ENCODE measurements at regions not wholly inside any gene's neighbourhood (a gene's known extent, or its start where the extent isn't known, plus 50 kb on each side); places are given as distances from the start of the nearest gene placed in this dataset.

- no peak for DNase-seq (ENCODE audit: low read depth)
Observed at GRCh38 chr10:60466267-60467201, 76.9 kb upstream of the ANK3 start.

- DNase-seq (ENCODE audit: low read depth), result no peak
Observed at GRCh38 chr10:60465801-60466200, 76.1 kb upstream of the ANK3 start.

GRCh38 chr10:60464659-60465058 lies 75.0 kb upstream of the ANK3 start:
- DNase-seq (ENCODE audit: low read depth), result no peak

GRCh38 chr10:60463746-60464145 lies 74.1 kb upstream of the ANK3 start:
- no peak for DNase-seq (ENCODE audit: low read depth)

- DNase-seq (ENCODE audit: low read depth), result no peak
Observed at GRCh38 chr10:60461688-60462087, 72.0 kb upstream of the ANK3 start.

- DNase-seq (ENCODE audit: low read depth), result no peak
Observed at GRCh38 chr10:60459701-60460457, 70.2 kb upstream of the ANK3 start.

- no peak for DNase-seq (ENCODE audit: low read depth)
Observed at GRCh38 chr10:60456053-60456452, 66.4 kb upstream of the ANK3 start.

GRCh38 chr10:60454336-60454735 lies 64.7 kb upstream of the ANK3 start:
- DNase-seq (ENCODE audit: low read depth), result no peak

- no peak for DNase-seq (ENCODE audit: low read depth)
Observed at GRCh38 chr10:60453036-60453435, 63.4 kb upstream of the ANK3 start.

GRCh38 chr10:60450291-60450690 lies 60.6 kb upstream of the ANK3 start:
- no peak for DNase-seq (ENCODE audit: low read depth)

GRCh38 chr10:60448246-60448645 lies 58.6 kb upstream of the ANK3 start:
- DNase-seq (ENCODE audit: low read depth), result no peak

- DNase-seq (ENCODE audit: low read depth), result no peak
Observed at GRCh38 chr10:60446851-60447250, 57.2 kb upstream of the ANK3 start.

GRCh38 chr10:60446070-60446833 lies 56.6 kb upstream of the ANK3 start:
- no peak for DNase-seq (ENCODE audit: low read depth)

GRCh38 chr10:60444494-60445064 lies 54.9 kb upstream of the ANK3 start:
- no peak for DNase-seq (ENCODE audit: low read depth)

GRCh38 chr10:60443346-60443745 lies 53.7 kb upstream of the ANK3 start:
- DNase-seq (ENCODE audit: low read depth), result no peak

GRCh38 chr10:60441515-60441914 lies 51.8 kb upstream of the ANK3 start:
- DNase-seq (ENCODE audit: low read depth), result no peak

- DNase-seq (ENCODE audit: low read depth), result no peak
Observed at GRCh38 chr10:60439641-60440040, 50.0 kb upstream of the ANK3 start.

All from HS-27A (cell line).